ENCODE measurements at regions not wholly inside any gene's neighbourhood (a gene's known extent, or its start where the extent isn't known, plus 50 kb on each side); places are given as distances from the start of the nearest gene placed in this dataset.

- TF ChIP-seq CTCF (conservative IDR thresholded peaks at IDR 0.05 in 1 of 2, IDR thresholded peaks at IDR 0.05 in 1 of 2; ENCODE audit: extremely low read depth in 1 of 2, insufficient read depth in 1 of 2, low read depth in 1 of 2, low read length in 2 of 2) (no peak), EZH2 (IDR thresholded peaks at IDR 0.05; ENCODE audit: borderline replicate concordance, low read length) (no peak)
Measured at GRCh38 chr2:40551081-40551480, 99.2 kb upstream of the SLC8A1 start.

All from mammary epithelial cell (primary cell).